ENCODE measurements at regions not wholly inside any gene's neighbourhood (a gene's known extent, or its start where the extent isn't known, plus 50 kb on each side); places are given as distances from the start of the nearest gene placed in this dataset.
A peak's percentile ranks its signal among the peaks of the same experiment; 100 is the strongest.

GRCh38 chr6:14616656-14617055 is 499.1 kb downstream of the CD83 start:
- no peaks in the 10 kb centered on the region for H3K27me3 ChIP-seq (ENCODE audit: control insufficient read depth, insufficient read depth, low read length)
- H3K4me3 ChIP-seq (ENCODE audit: low read depth, low read length), result no peak overlapping the region
- no peak for TF ChIP-seq CTCF (IDR thresholded peaks at IDR 0.05; ENCODE audit: insufficient read depth, low read length, severe bottlenecking)
- FAIRE-seq (no peak), DNase-seq (ENCODE audit: low read depth) (no peak)
- no peaks in the 10 kb centered on the region for H3K36me3 ChIP-seq (ENCODE audit: control insufficient read depth, insufficient read depth, low read length)

- no peak for FAIRE-seq
- H3K27me3 ChIP-seq (ENCODE audit: control insufficient read depth, insufficient read depth, low read length), result no peaks in the 10 kb centered on the region
- no peak for TF ChIP-seq CTCF (IDR thresholded peaks at IDR 0.05; ENCODE audit: insufficient read depth, low read length, severe bottlenecking)
- DNase-seq (ENCODE audit: low read depth), result no peak
- no peak overlapping the region for H3K4me3 ChIP-seq (ENCODE audit: low read depth, low read length)
- no peaks in the 10 kb centered on the region for H3K36me3 ChIP-seq (ENCODE audit: control insufficient read depth, insufficient read depth, low read length)
Measured at GRCh38 chr6:14618759-14619418, 501.3 kb downstream of the CD83 start.

DNA sequence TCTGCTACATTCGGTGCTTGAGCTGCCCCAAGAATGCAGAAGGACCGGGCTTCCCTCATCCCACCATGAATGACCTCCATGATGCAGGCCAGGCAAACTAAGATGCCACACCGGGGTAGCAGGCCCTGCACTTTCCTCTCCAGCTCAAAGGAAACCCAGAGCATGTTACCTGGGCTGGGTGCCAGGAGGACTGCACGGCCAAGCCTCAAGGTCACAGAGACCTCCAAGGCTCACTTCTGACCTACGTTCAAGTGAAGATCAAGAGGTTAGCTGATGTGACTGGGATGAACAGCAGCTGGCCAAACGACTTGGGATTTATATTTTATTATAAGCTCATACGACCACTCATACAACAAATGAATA is 501.8 kb downstream of the CD83 start:
- DNase-seq (ENCODE audit: low read depth), result no peak
- Histone ChIP-seq H3K36me3 (ENCODE audit: control insufficient read depth, insufficient read depth, low read length) (no peaks in the 10 kb centered on the region), H3K4me3 (ENCODE audit: low read depth, low read length) (no peak overlapping the region), H3K27me3 (ENCODE audit: control insufficient read depth, insufficient read depth, low read length) (no peaks in the 10 kb centered on the region)
- no peak for TF ChIP-seq CTCF (IDR thresholded peaks at IDR 0.05; ENCODE audit: insufficient read depth, low read length, severe bottlenecking)
- no peak for FAIRE-seq

DNA sequence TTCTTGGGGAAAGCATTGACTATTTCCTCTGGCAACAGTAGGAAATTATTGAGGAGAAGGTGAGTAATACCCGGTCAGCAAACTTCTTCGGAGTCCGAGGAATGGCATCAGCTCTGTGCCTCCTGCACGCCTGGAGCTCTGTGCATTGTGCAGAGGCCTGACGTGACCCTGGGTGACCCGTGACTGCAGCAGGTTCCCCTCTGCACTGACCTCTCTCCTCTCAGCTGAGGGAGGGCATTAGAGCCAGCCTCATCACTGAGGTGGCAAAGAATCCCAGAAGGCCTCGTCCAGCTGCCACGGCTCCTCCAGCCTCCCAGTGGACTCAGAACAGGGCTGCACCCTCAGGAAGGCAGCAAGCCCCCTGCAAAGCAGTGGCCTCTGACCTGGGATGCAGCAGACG is 502.9 kb downstream of the CD83 start:
- DNase-seq (ENCODE audit: low read depth), result no peak
- Histone ChIP-seq H3K4me3 (ENCODE audit: low read depth, low read length) (no peak overlapping the region), H3K36me3 (ENCODE audit: control insufficient read depth, insufficient read depth, low read length) (no peaks in the 10 kb centered on the region), H3K27me3 (ENCODE audit: control insufficient read depth, insufficient read depth, low read length) (no peaks in the 10 kb centered on the region)
- FAIRE-seq, result no peak
- TF ChIP-seq CTCF (IDR thresholded peaks at IDR 0.05; ENCODE audit: insufficient read depth, low read length, severe bottlenecking), result no peak

GRCh38 chr6:14621518-14621917 is 503.9 kb downstream of the CD83 start:
- no peak for FAIRE-seq
- Histone ChIP-seq H3K27me3 (ENCODE audit: control insufficient read depth, insufficient read depth, low read length) (no peaks in the 10 kb centered on the region), H3K4me3 (ENCODE audit: low read depth, low read length) (no peak overlapping the region), H3K36me3 (ENCODE audit: control insufficient read depth, insufficient read depth, low read length) (no peaks in the 10 kb centered on the region)
- TF ChIP-seq CTCF (IDR thresholded peaks at IDR 0.05; ENCODE audit: insufficient read depth, low read length, severe bottlenecking), result no peak
- DNase-seq (ENCODE audit: low read depth), result peak; percentile 22

DNA sequence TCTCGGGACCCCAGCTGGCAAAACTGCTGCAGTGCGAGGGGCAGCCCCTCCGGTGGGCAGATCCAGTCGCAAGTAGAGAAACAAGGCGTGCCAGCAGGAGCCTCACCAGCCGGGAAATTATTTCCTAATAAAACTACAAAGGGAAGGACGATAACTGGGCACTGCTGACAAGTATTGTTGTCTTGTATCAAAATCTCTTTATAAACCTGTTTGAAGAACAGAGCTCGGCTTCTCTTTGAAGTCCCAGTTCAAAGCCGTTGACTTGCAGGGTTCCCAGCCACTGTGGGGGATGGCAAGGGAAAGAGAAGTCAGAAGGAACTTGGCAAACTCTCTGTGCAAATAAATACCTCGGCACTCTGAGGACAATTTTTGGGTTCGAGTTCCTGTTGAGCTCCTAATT is 504.5 kb downstream of the CD83 start:
- no peaks in the 10 kb centered on the region for H3K27me3 ChIP-seq (ENCODE audit: control insufficient read depth, insufficient read depth, low read length)
- TF ChIP-seq CTCF (IDR thresholded peaks at IDR 0.05; ENCODE audit: insufficient read depth, low read length, severe bottlenecking), result no peak

More for the DNA sequence above, 504.5 kb downstream of the CD83 start:
- DNase-seq (ENCODE audit: low read depth), result no peak
- H3K4me3 ChIP-seq (ENCODE audit: low read depth, low read length), result no peak overlapping the region
- FAIRE-seq, result no peak
- H3K36me3 ChIP-seq (ENCODE audit: control insufficient read depth, insufficient read depth, low read length), result no peaks in the 10 kb centered on the region
